ENCODE measurements at regions not wholly inside any gene's neighbourhood (a gene's known extent, or its start where the extent isn't known, plus 50 kb on each side); places are given as distances from the start of the nearest gene placed in this dataset.

DNA sequence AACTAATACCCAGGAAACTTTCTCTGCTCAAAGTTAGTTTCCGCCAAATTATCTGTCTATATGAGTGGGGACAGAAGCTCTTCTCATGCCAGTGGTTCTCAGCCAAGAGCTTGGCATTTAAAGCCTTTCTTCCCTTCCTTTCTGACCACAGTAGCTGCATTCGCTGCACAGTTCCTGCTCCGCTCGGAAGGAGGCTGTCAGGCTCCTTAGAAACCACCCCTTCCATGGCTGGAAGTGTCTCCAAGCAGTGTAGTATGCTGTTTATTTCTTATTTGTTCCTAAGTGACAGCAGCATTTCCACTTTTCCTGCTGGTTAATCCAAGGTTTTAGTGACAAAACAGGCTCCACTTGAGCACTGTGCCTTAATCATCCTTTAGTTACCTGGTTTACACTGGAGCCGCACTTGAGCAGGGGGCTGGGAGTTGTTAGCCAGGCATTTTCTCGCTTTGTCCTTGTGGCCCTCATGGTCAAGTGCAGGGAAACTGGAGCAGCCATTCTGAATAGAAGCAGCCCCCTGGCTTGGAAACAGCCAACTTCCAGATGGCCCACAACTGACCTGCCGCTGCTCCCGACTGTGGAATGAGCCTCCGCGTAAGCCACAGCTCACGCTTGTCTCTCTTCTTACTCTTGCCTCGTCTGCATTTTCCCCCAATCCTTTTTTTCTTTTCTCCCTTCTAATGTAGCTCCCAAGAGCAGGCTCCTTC is 739.4 kb upstream of the TENM3 start:
- no peak for DNase-seq (ENCODE audit: low spot score)

DNA sequence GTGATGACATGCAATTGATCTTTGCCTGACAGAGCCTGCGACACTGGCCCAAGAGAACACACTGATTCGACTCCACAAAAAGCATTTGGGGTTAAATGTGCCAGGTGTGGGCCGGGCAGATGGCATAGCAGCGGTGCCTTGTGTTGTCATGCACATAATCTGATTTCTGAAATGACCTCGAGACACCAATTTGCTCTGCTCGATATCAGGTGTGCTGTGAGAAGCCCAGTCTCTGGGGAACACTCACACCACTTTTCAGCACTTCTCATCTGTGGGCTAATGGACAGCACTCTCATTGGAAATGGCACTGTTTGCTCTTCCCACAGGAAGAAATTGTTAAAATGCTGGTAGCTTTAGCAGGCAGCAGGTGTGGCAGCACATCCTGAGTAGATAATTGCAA is 738.3 kb upstream of the TENM3 start:
- no peak for DNase-seq (ENCODE audit: low spot score)

DNA sequence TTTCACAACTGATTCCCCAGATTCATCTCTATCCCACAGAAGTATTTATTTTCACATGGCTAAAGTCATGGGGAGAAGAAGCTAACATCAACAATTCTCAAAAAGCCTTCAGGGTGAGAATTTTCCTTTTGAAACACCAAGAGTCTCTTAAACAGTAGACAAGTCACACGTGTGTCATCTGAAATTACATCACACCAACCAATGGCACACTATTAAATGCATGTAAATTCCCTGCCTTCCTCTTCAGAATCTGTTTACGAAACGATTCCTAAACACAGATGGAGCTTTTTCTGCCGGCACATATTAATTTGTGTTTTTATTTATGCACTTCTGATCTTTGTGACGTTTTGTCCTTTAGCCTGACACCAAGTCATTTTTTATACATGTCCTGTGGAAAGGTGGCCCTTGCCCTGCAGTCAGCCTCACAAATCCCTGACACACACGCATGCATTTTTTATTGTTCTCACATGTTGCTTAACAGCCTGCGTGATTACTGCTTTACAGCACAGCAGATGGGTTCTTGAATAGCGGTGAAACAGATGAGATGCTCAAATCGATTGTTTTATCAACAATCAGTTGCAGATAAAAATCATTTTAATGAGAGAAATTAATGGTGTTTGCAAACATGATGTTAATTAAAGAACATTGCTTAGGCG is 735.9 kb upstream of the TENM3 start:
- DNase-seq (ENCODE audit: low spot score) = no peak

DNA sequence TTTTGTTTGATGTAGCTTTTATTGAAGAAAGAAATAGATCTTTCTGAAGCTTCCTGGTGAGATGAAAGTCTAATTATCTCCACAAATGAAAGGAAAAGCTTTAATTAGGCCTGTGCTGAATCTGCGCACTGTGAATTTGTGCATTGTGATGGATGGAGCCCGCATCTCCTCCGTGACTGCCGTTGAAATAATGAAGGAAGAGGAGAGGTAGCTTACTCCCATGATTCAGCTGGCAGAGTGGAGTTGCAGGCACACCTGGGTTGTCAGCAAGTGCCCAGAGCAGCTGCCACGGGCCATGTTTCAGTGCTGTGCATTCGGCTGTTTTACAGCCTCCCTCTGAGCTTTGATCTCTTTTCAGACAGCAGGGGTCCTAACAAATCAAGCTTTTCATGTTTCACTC is 735.3 kb upstream of the TENM3 start:
- DNase-seq (ENCODE audit: low spot score) = no peak

DNA sequence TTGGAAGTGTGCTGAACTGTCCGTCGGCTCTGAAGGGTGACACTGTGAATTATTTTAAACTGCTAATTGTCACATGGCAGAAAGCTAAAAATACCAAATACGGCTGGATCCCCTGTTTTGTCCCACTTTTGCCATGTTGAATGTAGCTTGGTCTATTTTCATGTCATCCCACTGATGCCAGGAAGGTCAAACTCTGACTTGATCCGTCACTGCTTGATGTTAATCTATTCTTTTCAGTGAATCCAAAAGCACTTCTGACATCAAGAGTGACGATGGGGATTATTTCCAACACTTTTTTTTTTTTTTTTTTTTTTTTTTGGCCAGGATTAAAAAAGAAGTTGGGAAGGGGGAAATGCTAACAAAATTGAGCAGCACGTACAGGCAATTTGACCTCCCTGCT is 734.6 kb upstream of the TENM3 start:
- DNase-seq (ENCODE audit: low spot score) = no peak

DNA sequence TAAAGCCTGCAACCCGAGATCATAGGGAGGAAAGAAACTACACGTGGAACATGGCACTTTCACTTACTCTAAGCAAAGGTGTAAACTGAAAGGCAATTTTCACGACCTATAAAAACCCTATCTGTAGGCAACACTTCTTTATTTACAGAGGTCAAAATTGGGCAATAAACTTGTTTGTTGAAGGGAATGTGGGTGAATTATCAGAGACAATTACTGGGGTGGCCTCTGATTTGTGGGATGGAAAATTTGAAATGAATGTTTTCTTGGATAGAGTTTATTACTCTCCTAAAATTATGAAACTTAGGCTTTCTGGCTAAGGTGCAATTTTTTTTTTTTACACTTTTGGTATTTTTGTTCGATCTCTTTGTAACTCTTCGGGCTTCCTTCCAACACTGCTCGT is 734.1 kb upstream of the TENM3 start:
- no peak for DNase-seq (ENCODE audit: low spot score)

DNA sequence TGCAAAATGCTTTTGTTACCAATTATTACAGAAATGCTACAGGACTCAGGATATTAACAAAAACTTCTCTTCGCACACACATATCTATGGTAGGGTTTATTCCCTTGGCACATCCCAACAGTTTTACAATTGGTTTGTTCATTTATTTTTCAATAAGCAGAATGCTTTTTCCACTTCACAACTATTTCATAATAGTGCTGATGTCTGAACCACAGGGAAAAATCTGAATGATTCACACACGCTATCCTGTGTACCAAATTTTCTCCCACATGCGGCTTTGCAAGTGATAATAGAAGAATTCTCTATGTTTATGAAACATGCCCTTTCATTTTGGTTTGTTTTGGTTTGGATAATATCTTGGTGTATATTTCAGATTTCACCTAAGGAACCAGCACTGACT is 725.7 kb upstream of the TENM3 start:
- no peak for DNase-seq (ENCODE audit: low spot score)

DNA sequence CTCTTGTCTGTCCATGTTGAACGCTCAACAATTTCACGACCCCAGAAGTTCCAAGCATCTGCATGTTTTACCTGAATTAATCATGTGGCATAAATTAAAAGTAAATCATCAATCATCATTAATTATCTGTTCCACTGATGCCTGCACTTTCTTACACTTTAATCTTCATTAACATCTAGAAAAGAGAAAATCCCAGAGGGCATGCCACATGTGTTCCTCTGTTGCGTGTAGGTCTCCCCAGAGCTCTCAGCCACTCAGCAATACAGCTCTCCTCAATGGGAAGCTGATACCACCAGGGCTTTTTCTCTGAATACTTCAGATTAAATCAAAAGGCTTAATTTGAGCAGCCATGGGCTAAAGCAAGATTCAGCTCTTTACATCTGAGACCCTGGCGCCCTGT is 722.4 kb upstream of the TENM3 start:
- no peak for DNase-seq (ENCODE audit: low spot score)

DNA sequence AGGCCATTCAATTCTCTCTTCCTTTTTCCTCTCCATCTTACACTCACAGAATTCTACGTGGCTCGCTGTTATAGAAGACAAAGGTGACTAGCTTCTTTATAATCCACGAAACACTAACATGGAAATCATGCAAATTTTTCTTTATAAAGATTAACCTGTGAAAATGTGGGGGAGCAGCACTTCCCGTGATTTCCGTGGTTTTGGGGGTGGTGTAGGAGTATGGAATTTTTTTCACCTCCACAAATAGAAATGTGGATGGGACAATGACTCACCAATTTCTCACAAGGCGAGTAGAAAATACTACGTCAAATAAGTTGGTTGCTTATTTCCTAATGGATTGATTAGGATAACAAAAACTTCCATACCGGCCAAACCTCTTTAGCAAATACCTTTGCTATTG is 719.2 kb upstream of the TENM3 start:
- DNase-seq (ENCODE audit: low spot score) = no peak

DNA sequence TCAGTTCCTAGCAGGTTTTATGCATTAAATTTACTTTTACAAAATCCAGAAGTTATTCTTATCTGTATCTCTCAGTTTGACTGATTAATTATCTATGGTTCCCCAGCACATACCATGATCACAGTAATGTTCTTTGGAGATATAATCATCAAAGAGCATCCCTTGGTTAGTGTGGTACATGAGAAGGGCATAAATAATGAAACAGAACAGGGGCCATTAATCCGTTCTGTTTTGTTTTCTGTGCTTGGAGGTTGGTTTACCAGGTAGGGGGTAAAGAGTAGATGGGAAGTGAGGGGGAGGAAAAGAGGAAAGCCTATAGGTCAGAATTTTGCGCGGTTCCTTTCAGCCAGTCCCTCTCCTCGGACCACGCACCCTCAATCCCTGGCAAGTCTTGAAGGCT is 718.7 kb upstream of the TENM3 start:
- DNase-seq (ENCODE audit: low spot score) = no peak

DNA sequence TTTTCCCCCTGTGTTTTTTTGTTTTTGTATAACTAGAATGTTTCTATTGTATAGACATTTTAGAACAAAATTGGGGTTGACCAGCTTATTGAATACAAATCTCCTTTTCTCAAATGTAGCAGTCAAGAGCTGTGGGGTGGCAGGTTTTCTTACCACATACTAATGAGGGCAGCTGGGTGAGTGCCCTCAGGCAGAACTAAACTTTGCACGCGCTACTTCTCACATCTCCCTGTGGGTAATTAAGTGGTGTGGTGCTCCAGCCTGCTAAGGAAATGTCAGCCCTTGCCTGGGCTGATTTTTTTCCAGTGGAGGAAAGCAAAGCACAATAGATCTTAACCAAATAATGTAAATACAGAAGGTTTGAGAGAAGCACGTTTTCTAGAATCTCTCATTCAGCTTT is 717.6 kb upstream of the TENM3 start:
- DNase-seq (ENCODE audit: low spot score) = peak; percentile 11

DNA sequence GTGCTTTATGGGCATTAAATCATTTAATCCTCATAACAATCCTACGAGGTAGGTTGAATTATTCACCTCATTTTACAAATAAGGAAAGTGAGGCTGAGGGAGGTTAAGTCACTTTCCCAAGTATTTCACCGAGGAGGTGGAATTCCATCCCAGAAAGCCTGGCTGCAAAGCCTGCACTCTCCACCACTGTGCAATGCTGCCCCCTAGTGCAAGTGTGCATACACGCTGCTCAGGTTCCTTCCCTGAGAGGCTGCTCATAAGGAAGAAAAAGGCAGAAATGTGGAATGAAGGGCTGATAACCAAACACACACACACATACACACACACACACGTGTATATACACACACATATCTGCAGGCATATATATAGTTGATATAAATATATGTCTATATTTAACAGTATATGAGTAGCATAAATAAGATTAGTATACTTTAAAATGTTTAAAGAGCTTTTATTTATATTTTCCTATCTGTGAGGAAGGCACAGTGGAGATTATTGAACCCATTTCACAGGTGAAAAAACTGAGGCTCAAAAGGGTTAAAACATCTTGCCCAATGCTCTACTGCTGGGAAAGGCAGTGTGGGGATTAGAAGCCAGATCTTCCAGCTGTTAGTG is 714.5 kb upstream of the TENM3 start:
- peak; percentile 46 for DNase-seq (ENCODE audit: low spot score)

DNA sequence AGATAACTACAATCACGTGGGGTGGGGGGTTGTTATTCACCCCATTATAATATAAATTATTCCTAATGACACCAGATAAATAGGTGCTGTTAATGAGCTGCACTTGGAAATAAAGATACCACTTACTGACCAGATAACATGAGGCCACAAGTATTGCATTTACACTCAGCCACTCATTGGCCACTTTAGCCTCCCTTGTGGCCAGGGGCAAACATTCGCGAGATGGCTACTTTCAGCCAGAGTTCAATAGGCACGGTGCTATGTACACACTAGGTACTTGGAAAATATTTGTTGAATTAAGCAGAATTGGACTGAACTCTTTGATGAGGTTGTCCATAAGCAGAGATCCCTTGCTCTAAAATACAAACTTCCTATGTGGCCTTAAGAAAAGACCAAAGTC is 713.7 kb upstream of the TENM3 start:
- no peak for DNase-seq (ENCODE audit: low spot score)

DNA sequence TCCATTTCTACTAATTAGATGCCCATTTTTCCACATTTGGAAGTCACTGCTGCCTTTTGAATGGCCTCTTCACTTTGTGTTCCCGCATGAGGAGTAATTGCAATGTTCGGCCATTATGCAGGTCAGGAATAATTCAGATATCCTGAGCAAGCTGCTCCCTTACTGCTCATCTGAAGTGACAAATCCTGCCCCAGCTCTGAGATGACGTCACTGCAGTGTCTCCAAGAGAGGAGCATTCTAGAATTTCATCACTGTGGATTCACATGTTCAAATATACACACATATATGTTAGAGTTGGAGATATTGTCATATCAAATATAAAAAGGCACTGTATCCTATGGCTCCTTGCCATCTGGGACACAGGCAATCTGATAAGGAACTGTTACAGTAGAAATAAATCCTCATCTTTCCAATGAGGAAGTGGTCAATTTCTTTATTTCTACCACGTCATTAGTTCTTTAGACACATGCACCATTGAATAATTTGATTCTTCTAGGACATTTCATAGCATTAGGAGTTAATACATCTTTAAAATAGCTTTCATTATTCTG is 706.9 kb upstream of the TENM3 start:
- DNase-seq (ENCODE audit: low spot score) = no peak

DNA sequence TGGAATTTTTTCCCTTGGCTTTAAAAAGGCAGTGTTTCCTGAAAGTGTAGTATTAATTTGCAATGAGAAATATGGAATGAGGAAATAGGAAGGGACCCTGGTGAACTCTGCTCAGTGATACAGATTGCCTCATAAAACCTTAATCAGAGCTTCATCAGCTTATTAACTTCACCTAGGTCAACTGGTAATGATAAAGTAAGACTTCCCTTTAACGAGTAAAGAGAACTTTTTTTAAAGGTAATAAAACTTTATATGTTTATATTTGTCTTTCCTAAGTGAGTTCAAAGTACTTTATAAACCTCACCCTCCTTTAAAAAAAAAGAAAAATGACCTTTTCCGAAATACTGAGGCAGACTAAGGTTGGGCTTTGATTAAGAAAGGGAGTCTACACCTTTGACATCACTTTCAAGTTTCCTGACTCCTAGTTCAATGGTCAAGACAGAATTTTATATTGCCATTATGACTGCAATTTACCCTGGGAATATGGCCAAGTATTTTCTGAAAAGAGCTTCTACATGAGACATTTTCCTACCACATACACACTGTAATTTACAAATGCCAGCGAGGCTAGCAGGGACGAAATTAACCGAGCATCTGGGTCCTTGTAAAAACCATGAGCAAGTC is 706.3 kb upstream of the TENM3 start:
- DNase-seq (ENCODE audit: low spot score) = no peak

DNA sequence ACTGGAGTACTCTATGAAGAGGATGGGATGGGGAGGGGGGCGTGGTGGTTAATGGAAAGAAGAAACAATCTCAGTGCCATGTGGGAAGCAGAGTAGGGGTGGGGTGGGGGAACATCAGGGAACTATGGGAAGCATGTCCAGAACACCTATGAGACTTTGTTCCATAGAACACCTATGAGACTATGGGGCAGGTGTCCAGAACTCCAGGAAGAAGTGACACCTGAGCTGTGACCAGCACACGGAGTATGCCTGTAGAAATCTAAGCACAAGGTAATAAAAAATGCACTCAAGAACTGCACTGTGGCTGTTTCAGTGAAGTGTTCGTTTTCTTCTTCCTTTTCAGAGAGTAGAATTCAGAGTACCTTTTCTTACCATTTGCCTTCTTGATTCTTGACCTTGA is 704.8 kb upstream of the TENM3 start:
- DNase-seq (ENCODE audit: low spot score) = no peak

DNA sequence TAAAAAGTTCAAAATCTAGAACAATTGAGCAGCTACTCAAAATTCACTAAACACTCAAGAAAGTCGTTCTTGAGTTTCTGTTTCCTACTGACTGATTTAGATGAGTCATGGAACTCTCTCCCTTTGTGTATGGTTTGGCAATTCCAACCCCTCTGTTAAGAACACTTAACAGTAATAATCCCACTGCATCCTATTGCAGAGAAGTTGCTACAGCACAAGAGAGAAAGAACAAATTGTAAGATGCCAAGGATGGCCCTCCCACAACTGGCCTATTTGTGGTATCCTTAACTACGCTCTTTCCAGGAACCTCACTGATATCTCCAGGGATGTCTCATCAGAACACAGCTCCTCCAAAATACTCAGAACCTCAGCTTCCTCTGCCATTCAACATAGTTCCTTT is 701.8 kb upstream of the TENM3 start:
- DNase-seq (ENCODE audit: low spot score) = no peak

DNA sequence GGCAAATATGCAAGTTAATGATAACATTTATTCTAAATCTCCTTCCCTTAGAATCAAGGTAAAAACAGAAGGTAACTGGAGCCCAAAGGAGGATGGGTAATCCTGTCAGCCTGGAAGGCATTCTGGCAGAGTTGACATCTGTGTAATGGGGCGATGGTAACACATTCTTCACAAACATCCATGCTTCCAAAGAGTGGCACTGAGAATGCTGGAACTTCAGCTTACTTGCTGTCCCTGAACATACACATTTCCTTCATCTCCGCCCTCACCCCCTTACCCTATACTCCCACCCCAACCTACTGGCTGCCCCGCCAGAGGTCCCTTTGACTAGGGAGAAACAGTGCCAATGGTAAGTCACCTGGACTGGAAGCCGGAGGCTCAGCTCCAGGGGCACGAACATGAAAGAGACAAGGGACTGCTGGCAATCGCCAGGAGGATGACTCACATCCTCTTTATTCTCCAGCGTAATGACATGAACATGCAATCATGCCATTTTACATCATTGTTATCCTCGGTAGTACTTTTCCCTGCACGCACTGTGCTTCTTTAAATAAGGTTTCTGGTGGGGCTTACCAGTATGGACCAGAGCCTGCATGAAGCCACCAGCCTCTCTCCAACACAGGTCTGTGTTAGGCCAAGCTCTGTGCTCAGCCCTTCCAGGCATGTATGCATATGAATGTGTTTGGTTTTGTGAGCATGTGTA is 694.2 kb upstream of the TENM3 start:
- no peak for DNase-seq (ENCODE audit: low spot score)

DNA sequence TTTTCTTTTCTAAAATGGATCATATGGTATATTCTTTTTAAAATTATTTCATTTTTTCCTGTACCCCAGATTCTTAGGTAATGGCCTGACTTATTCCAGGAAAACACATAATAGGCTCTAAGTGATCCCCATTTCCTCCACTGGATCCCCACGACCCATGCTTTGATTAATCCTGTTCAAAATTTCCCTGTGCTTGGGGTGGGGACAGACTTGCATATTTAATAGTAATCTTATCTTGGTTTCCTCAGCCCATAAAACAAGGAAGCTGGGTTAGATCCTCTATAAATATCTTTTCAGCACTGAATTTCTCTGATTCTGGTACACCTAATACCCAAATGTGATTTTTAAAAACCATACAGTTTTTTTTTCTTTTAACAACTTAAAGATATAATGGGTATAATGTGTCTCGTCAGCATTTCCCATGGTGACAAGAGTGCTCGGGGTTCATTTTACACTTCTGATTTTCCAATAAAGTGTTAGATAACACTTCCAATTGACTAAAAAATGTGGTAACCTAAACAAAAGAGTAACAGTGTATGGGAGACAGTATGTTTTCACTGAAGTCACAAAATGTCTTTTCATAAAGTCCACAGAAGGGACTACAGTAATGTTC is 693.5 kb upstream of the TENM3 start:
- no peak for DNase-seq (ENCODE audit: low spot score)

DNA sequence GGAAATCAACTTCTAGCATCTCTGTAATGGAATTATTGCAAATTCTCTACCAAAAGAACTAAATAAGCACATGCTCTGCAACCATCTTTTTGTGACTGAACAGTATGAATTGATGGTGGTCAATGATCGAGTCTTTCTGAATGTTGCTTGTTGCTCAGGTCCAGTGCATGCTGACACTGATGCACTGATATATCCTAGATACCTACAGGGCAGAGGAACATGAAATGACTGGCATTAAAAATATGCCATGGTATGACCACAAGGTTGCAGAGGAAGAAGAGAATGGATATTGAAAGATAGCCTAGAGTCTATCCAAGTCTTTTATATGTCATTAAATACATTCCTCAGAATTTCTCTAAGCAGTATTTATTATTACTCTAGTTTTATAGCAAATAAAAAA is 692.8 kb upstream of the TENM3 start:
- DNase-seq (ENCODE audit: low spot score) = no peak

DNA sequence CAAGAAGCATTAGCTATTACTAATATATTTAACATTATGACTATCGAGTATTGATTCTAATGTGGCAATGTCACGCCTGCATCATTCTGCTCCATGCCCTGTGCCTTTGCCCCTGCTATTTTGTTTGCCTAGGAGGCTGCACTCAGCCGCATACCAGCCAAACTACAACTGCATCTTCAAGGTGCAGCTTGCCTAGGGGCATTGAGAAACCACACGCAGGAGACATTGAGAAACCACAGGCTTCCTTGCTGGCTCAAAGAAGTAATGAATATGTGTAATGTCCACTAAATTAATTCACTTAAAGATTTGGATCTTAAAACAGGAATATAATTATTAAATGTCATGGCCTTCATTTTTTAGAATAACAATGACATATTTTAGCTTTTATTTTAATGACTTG is 683.6 kb upstream of the TENM3 start:
- DNase-seq (ENCODE audit: low spot score) = no peak

DNA sequence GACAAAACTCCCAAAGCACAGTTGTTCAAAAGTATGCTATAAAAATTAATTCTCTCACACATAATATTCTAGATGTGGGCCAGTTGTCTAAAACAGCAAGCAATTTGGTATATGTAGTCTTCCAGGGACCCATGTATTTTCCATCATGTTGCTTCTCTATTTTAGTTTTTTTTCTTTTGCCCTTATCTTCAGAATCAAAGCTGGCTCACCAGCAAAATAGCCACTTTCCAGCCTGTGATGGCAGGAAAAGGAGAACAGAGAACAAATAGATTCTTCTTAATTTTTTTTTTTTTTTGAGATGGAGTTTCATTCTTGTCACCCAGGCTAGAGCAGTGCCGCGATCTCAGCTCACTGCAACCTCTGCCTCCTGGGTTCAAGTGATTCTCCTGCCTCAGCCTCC is 680.8 kb upstream of the TENM3 start:
- no peak for DNase-seq (ENCODE audit: low spot score)

All from globus pallidus (tissue), 1 donor.